GM12873 (cell line): ENCODE measurements at regions not wholly inside any gene's neighbourhood (a gene's known extent, or its start where the extent isn't known, plus 50 kb on each side); places are given as distances from the start of the nearest gene placed in this dataset.

Experiments used
- TF ChIP-seq, protein P1 (sequence below): IDR thresholded peaks from 2 replicates; pipeline ENCODE4 v1.5.1; 2012; ENCODE audit warnings: low read depth, mild to moderate bottlenecking, moderate library complexity, low read length, control low read depth; ENCODE audit not compliant: insufficient read depth; ENCODE audit errors: missing control alignments

DNA sequence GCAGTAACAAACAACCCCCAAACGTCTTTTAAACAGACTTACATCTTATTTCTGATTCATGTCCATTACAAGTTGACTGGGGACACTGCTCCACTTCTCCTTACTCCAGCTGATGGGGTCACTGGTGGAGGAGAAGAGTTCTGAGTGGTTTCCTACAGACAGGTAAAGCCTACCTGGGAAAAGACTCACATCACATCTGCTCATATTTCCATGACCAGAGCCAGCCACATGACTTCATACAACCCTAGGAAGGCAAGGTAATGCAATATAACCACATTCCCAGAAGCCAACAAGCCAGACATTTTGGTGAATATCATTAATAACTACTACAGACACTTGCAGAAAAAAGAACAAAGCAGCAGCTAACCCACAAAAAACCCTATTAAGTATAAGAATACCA lies 90.5 kb upstream of the IRX6 start:
- TF ChIP-seq, protein P1, sequence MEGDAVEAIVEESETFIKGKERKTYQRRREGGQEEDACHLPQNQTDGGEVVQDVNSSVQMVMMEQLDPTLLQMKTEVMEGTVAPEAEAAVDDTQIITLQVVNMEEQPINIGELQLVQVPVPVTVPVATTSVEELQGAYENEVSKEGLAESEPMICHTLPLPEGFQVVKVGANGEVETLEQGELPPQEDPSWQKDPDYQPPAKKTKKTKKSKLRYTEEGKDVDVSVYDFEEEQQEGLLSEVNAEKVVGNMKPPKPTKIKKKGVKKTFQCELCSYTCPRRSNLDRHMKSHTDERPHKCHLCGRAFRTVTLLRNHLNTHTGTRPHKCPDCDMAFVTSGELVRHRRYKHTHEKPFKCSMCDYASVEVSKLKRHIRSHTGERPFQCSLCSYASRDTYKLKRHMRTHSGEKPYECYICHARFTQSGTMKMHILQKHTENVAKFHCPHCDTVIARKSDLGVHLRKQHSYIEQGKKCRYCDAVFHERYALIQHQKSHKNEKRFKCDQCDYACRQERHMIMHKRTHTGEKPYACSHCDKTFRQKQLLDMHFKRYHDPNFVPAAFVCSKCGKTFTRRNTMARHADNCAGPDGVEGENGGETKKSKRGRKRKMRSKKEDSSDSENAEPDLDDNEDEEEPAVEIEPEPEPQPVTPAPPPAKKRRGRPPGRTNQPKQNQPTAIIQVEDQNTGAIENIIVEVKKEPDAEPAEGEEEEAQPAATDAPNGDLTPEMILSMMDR = no peak

DNA sequence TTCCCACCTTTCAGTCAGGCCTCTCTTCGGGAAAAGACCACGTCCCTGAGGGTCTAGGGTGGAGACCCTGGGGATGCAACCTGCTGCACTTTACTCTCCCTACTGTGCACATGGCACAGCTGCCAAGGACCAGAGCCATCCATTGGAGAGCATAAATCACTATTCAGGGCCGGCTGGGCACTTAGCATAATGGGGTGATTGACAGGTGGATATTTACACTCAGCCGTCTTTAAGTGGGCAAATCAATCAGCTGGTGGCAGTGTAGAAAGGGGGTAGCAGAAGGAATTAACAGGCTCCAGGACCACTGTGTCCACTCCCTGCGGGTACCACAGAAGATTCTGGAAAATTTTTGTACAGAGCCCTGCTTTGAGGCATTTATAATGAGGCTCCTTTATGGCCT lies 87.3 kb upstream of the IRX6 start:
- TF ChIP-seq, protein P1 = no peak

DNA sequence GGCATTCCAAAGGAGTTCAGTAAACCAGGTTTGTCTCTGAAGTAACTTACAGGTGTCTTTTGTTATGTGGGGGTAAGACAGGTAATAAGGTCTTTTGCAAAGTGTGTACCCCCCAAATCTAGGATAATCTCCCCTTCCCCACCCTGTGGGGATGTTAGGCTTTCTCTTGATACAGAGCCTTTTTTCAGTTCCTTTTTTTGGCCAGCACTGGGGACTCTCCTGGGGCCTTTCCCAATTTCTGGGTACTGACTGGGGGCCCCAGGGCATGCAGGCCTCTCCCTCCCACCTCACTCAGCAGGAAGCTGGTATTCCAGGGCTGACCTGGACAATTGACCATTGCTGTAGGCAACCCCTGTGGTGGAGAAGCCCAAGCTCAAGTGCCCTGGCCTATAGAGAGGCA lies 84.3 kb upstream of the IRX6 start:
- TF ChIP-seq, protein P1 = no peak

DNA sequence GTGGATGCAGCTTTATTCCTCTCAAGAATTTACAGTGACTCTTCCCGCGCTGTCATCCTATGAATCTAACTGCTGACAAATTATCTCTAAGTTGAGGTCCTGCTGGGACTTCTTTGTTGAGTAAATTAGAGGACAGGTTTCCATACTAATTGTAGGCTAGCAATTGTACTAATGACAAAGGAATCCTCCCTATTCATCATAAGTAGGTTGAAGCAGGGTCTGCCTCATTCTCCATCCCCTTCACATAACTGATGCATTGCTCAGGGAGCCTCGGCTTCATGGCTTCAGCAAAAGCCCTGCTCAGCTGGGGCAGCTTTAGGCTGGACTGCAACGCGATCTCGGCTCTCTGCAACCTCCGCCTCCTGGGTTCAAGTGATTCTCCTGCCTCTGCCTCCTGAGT lies 83.1 kb upstream of the IRX6 start:
- TF ChIP-seq, protein P1 = no peak

DNA sequence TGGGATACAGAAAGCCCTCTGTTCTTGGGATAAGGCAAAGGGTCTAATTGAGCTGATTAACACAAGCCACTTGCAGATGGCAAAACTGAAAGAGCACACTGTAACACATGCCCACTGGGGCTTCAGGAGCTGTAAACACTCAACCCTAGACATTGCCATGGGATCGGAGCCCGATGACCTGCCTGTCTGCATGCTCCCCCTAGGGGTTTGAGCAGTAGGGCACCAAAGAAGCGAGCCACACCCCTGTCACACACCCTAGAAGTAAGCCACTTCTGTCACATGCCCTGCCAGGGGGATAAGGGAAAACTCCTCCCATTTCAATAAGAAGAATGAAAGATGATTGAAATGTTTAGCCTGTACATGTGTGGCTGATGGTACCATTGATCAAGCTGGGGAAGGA lies 81.3 kb upstream of the IRX6 start:
- TF ChIP-seq, protein P1 = no peak

DNA sequence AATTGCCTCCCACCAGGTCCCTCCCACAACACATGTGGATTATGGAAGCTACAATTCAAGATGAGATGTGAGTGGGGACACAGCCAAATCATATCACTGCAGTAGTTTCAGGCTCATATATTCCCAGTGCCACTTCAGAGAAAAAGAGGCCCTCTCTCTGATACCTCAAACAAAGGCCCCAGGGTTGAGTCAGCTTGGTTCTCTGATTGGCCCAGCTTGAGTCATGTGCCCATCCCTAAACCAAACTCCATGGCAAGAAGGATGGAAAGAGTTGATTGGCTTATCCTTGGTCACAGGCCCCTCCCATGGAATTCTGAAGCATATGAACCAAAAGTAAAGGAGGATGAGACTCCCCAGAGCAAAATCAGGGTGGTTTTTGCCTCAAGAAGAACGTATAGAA lies 75.9 kb upstream of the IRX6 start:
- TF ChIP-seq, protein P1 = no peak

DNA sequence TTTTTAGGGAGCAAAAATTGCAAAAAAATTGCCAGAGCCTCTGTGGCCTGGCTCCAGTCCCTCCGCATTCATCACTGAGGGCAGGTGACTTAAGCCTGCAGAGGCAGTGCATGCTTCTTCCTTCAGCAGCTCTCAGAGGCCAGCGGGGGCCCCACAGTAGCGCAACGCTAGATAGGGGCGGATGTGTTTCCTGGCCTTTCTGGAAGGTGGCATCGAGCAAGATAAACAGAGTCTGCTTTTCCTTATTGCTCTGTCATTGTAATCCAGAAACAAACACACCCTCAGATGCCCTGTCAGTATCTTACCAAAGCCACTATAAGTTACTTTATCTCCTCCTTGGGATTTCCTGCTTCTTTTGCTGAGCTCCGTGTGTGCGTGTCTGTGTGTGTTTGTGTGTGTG lies 75.5 kb upstream of the IRX6 start:
- TF ChIP-seq, protein P1 = no peak
